ENCODE measurements at regions not wholly inside any gene's neighbourhood (a gene's known extent, or its start where the extent isn't known, plus 50 kb on each side); places are given as distances from the start of the nearest gene placed in this dataset.
"Not testable (repeated sequence)": the region's sequence is repeated elsewhere in the genome, so short reads cannot be mapped to it uniquely, and the experiment has no call there.

DNA sequence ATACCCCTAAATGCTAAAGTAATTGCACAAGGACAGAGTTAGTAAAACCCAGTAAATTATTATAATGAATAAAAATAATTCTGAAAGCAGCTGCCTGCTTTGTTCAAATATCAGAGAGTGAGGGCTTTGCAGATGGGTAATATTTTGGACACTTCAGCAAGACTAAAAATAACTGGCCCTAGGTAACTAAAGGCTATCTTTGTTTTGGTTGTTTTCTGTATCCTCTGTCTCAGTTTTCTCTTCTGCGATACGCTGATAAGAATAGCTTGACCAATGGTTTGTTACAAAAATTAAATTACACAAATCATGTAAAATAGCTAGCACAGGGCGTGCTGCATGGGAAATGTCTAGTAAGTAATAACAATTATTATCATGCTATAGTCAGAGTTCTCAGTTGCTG, 204.7 kb downstream of the FGFR2 start:
- no peaks in the 10 kb centered on the region for H3K9me3 ChIP-seq (ENCODE audit: insufficient read depth, low read length)
- TF ChIP-seq, protein P1, sequence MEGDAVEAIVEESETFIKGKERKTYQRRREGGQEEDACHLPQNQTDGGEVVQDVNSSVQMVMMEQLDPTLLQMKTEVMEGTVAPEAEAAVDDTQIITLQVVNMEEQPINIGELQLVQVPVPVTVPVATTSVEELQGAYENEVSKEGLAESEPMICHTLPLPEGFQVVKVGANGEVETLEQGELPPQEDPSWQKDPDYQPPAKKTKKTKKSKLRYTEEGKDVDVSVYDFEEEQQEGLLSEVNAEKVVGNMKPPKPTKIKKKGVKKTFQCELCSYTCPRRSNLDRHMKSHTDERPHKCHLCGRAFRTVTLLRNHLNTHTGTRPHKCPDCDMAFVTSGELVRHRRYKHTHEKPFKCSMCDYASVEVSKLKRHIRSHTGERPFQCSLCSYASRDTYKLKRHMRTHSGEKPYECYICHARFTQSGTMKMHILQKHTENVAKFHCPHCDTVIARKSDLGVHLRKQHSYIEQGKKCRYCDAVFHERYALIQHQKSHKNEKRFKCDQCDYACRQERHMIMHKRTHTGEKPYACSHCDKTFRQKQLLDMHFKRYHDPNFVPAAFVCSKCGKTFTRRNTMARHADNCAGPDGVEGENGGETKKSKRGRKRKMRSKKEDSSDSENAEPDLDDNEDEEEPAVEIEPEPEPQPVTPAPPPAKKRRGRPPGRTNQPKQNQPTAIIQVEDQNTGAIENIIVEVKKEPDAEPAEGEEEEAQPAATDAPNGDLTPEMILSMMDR (IDR thresholded peaks at IDR 0.05; ENCODE audit: insufficient read depth, low read length, poor library complexity, severe bottlenecking) = no peak
- TF ChIP-seq EZH2phosphoT487 (conservative IDR thresholded peaks at IDR 0.05; ENCODE audit: low read length) = no peak
- H3K27ac ChIP-seq (ENCODE audit: low read depth, low read length) = no peak overlapping the region
- no peaks in the 10 kb centered on the region for H3K27me3 ChIP-seq (ENCODE audit: low read length)
- no peaks in the 10 kb centered on the region for H3K79me2 ChIP-seq (ENCODE audit: insufficient read depth, low read length)
- H3F3A ChIP-seq (ENCODE audit: insufficient read depth) = no peaks in the 10 kb centered on the region
- no peak overlapping the region for H3K4me2 ChIP-seq (ENCODE audit: low read depth, low read length, poor library complexity, severe bottlenecking)
- H3K36me3 ChIP-seq (ENCODE audit: low read length) = no peaks in the 10 kb centered on the region
- H3K9ac ChIP-seq (ENCODE audit: low read length) = no peak overlapping the region
- H3K4me3 ChIP-seq (ENCODE audit: insufficient read depth, low read length, poor library complexity, severe bottlenecking) = no peak overlapping the region
- H2AFZ ChIP-seq (ENCODE audit: low read depth, low read length, severe bottlenecking) = no peak overlapping the region
- no peaks in the 10 kb centered on the region for H4K20me1 ChIP-seq (ENCODE audit: low read depth, low read length)
- no peaks in the 10 kb centered on the region for H3K9me2 ChIP-seq (replicated peaks; ENCODE audit: insufficient read depth, low read length)

DNA sequence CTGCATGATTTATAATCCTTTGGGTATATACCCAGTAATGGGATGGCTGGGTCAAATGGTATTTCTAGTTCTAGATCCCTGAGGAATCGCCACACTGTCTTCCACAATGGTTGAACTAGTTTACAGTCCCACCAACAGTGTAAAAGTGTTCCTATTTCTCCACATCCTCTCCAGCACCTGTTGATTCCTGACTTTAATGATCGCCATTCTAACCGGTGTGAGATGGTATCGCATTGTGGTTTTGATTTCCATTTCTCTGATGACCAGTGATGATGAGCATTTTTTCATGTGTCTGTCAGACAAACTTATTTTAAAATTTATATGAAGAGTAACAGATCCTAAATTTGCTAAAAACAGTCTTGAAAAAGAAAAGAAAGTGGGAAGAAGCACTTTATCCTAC, 197.7 kb downstream of the FGFR2 start:
- not testable (repeated sequence) for H3K27ac ChIP-seq (ENCODE audit: low read depth, low read length); H3K9me3 ChIP-seq (ENCODE audit: insufficient read depth, low read length); H2AFZ ChIP-seq (ENCODE audit: low read depth, low read length, severe bottlenecking); H3K4me3 ChIP-seq (ENCODE audit: insufficient read depth, low read length, poor library complexity, severe bottlenecking); H4K20me1 ChIP-seq (ENCODE audit: low read depth, low read length); H3K4me2 ChIP-seq (ENCODE audit: low read depth, low read length, poor library complexity, severe bottlenecking); H3K27me3 ChIP-seq (ENCODE audit: low read length); H3K9me2 ChIP-seq (replicated peaks; ENCODE audit: insufficient read depth, low read length); H3K36me3 ChIP-seq (ENCODE audit: low read length); H3K79me2 ChIP-seq (ENCODE audit: insufficient read depth, low read length); H3K9ac ChIP-seq (ENCODE audit: low read length); H3F3A ChIP-seq (ENCODE audit: insufficient read depth)

DNA sequence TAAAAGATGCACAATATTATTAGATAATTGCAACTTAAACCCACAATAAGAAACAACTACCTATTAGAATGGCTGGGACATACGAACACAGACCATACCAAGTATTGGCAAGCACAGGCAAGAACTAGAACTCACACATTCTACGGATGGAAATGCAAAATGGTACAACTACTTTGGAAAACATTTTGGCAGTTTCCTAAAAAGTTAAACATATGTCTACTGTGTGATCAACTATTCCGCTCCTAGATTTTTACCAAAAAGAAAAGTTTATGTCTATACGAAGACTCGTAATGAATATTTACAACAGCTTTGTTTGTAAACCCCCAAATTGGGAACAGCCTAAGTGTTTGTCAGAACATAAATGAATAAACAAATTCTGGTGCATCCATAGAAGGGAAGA, 194.7 kb downstream of the FGFR2 start:
- no peaks in the 10 kb centered on the region for H3K9me3 ChIP-seq (ENCODE audit: insufficient read depth, low read length)
- H3K9me2 ChIP-seq (replicated peaks; ENCODE audit: insufficient read depth, low read length) = no peaks in the 10 kb centered on the region
- no peaks in the 10 kb centered on the region for H3K79me2 ChIP-seq (ENCODE audit: insufficient read depth, low read length)
- H3K27me3 ChIP-seq (ENCODE audit: low read length) = no peaks in the 10 kb centered on the region
- no peaks in the 10 kb centered on the region for H4K20me1 ChIP-seq (ENCODE audit: low read depth, low read length)
- H3K4me3 ChIP-seq (ENCODE audit: insufficient read depth, low read length, poor library complexity, severe bottlenecking) = no peak overlapping the region
- H3K9ac ChIP-seq (ENCODE audit: low read length) = no peak overlapping the region
- no peak overlapping the region for H2AFZ ChIP-seq (ENCODE audit: low read depth, low read length, severe bottlenecking)
- no peak for TF ChIP-seq EZH2phosphoT487 (conservative IDR thresholded peaks at IDR 0.05; ENCODE audit: low read length)
- TF ChIP-seq, protein P1 (IDR thresholded peaks at IDR 0.05; ENCODE audit: insufficient read depth, low read length, poor library complexity, severe bottlenecking) = no peak
- no peak overlapping the region for H3K27ac ChIP-seq (ENCODE audit: low read depth, low read length)
- no peak overlapping the region for H3K4me2 ChIP-seq (ENCODE audit: low read depth, low read length, poor library complexity, severe bottlenecking)
- H3K36me3 ChIP-seq (ENCODE audit: low read length) = no peaks in the 10 kb centered on the region
- no peaks in the 10 kb centered on the region for H3F3A ChIP-seq (ENCODE audit: insufficient read depth)

DNA sequence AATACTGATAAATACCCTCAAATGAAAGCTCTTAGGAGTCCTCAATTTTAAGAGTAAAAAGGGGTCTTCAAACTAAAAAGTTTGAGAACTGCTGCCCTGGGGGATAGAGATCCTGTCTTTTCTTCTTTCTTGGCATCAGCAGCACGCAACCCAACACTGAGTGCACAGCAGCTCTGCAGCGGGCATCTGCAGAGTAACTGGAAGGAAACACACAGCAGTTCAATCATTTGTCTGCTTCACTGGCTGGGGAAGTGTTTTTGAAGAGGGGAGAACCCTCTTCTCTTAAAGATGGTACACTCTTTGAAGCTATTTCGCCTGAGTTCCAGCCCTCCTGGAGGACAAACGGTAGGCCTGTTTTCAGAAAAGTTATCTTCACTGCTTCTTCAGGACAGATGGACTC, 193.6 kb downstream of the FGFR2 start:
- no peak for TF ChIP-seq EZH2phosphoT487 (conservative IDR thresholded peaks at IDR 0.05; ENCODE audit: low read length)
- TF ChIP-seq, protein P1 (IDR thresholded peaks at IDR 0.05; ENCODE audit: insufficient read depth, low read length, poor library complexity, severe bottlenecking) = no peak
- Histone ChIP-seq H3K9ac (ENCODE audit: low read length) (no peak overlapping the region), H3K27me3 (ENCODE audit: low read length) (no peaks in the 10 kb centered on the region), H3F3A (ENCODE audit: insufficient read depth) (no peaks in the 10 kb centered on the region), H3K9me2 (replicated peaks; ENCODE audit: insufficient read depth, low read length) (no peaks in the 10 kb centered on the region), H3K4me3 (ENCODE audit: insufficient read depth, low read length, poor library complexity, severe bottlenecking) (no peak overlapping the region), H4K20me1 (ENCODE audit: low read depth, low read length) (no peaks in the 10 kb centered on the region), H3K27ac (ENCODE audit: low read depth, low read length) (no peak overlapping the region), H3K9me3 (ENCODE audit: insufficient read depth, low read length) (no peaks in the 10 kb centered on the region), H3K79me2 (ENCODE audit: insufficient read depth, low read length) (no peaks in the 10 kb centered on the region), H2AFZ (ENCODE audit: low read depth, low read length, severe bottlenecking) (no peak overlapping the region), H3K36me3 (ENCODE audit: low read length) (no peaks in the 10 kb centered on the region), H3K4me2 (ENCODE audit: low read depth, low read length, poor library complexity, severe bottlenecking) (no peak overlapping the region)
